ENCODE measurements at regions not wholly inside any gene's neighbourhood (a gene's known extent, or its start where the extent isn't known, plus 50 kb on each side); places are given as distances from the start of the nearest gene placed in this dataset.
"Not testable (repeated sequence)": the region's sequence is repeated elsewhere in the genome, so short reads cannot be mapped to it uniquely, and the experiment has no call there.

DNA sequence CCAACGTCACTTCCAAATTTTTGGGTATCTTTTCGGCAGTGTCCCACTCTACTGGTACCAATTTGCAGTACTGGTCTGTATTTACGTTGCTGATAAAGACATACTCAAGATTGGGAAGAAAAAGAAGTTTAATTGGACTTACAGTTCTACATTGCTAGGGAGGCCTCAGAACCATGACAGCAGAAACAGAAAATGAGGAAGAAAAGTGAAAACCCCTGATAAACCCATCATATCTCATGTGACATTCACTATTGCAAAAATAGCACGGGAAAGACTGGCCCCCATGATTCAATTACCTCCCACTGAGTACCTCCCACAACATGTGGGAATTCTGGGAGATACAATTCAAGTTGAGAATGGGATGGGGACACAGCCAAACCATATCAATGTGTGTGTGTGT is 364.0 kb upstream of the KCND2 start:
- no peak for DNase-seq

DNA sequence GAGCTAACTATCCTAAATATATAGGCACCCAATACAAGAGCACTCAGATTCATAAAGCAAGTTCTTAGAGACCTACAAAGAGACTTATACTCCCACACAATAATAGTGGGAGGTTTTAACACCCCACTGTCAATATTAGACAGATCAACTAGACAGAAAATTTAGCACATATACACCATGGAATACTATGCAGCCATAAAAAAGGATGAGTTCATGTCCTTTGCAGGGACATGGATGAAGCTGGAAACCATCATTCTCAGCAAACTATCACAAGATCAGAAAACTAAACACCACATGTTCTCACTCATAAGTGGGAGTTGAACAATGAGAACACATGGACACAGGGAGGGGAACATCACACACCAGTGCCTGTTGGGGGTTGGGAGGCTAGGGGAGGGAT is 358.9 kb upstream of the KCND2 start:
- not testable (repeated sequence) for DNase-seq

DNA sequence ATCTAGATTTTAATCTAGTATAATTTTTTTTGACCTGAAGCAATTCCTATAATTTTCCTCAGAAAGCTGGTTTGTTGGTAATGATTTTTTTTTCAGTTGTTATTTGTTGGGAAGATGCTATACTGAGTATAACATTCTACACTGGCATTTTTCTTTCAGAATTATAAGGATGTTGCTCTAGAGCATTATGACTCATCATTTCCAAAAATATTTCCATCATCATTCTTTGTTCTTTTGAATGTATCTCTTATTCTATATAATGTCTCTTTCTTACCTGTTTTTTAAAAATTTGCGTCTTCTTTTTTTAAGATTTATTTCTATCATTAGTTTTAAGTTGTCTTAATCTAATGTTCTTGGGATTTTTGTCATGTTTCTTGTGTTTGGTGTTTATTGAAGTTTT is 356.5 kb upstream of the KCND2 start:
- no peak for DNase-seq

DNA sequence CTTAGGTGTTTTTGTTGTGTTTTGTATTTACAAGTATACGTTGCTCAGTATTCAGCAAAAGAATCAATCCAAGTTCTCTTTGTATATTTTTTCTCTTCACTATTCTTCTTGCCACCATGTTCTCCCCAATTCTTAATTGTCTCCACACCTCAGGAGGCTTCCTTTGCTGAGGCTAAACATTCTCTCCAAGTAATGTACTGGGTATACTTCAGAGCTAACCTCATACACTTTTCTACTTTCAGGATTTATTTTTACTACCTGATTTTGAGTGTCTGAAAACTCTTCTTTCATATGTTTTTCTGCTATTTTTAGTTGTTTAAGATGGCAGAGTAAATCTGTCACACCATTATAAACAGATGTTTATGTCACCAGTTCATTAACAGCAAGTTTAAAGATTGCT is 354.8 kb upstream of the KCND2 start:
- no peak for DNase-seq

DNA sequence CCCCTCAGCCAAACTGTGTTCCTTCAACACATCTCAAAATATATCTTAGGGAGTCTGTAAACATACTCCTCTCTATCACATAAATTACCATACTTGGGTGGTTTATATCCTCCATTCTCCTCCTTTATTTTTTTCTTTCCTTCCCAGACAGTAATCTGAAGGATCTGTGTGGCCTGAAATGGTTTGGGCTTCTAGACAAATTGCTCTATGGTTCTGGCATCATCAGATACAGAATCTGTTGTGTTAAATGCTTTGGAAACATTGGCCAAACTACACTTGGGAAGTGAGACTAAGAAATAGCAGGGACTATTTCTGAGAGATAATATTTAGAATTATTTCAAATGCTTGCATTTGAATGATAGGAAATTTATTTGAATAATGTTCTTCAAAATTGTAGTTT is 353.0 kb upstream of the KCND2 start:
- no peak for DNase-seq

DNA sequence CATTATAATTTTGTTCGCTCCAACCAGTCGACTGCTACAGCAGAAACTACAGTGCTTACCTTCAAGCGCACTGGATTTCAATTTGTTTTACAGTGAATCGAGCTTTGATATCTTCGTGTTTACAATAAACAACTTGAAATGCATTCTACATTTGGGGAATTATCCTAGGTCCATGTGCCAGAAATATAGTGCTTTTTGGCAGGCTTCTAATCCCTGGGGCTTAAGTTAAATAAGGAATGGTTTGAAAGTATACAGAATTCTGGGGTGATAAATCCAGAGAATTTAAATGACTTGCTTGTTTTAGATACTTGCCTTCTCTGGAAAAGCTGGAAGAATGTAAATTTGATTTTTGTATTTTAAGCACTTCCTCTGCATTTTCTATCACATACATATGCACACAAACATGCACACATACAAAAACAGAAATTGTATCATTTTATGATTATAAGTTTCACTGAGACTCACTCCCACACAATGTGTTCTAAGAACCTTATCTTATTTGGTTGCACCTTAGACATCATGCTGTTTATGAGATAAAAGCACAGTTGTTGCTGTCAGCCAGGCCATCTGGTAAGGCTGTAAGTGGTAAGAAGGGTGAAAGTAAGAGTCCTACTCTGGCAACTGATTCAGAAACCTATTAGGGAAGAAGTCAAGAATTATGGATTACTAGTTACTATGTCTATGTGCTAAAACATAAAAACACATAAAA is 347.2 kb upstream of the KCND2 start:
- DNase-seq, result peak; percentile 33

DNA sequence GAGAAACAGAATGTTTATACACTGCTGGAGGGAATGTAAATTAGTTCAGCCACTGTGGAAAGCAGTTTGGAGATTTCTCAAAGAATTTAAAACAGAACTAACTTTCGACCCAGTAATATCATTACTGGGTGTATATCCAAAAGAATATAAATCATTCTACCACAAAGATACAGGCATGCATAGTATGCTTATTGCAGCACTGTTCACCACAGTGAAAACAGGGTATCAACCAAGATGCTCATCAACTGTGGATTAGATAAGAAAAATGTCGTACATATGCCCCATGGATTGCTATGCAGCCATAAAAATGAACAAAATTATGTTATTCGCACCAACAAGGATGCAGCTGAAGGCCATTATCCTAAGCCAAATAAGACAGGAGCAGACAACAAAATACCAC is 343.1 kb upstream of the KCND2 start:
- DNase-seq, result no peak

DNA sequence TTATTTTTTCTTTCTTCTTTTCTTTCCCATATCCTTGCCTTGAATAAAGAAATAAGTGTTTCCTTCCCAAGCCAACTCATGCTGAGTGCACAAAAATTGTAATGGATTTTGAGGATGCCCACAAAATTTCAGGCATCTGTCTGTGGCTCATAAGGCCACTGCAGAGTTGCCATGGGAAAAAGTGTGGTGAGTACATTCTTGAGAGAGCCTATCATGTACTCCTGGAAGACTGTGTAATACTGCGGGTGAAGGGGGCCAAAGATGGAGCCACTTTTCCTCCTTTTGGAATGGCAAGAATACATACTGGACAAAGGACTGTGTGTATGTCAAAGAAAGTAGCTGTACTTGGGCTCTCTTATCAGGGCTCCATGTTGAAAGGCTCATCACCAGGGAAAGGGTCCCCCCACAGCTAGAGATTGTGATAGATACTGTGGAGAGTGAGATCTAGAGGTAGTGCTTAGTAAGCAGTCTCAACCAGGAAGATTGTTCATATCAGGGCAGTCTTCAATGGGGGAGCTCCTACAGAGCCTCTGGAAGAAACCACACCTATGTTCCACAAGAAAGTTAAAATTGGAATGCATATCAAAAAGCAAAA is 341.6 kb upstream of the KCND2 start:
- no peak for DNase-seq

DNA sequence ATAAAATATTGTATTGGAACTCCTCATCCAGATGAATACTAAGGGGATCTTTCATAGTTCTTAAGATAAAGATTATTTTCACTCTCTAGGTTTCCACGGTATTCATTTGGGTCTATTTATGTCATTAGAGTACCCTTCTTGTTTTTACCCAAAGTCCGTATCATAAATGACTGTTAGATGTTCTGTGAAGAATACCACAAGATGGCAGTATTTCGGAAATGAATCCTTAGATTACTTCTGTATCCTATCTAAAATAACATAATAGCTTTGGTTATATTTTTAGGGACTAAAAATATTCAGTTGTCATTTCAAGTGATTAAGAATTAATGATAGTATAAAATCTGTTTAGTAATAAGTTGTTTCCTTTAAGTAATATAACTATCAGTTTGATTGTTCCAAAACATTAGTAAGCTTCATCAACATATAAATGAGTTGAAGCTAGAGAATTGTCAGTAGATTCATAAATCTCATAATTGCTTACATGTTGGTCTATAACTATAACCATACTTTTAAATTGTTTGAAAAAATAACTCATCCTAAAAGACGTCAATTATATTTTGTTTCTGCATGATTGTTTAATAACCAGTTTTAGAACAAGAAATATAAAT is 337.5 kb upstream of the KCND2 start:
- DNase-seq, result peak; percentile 72

DNA sequence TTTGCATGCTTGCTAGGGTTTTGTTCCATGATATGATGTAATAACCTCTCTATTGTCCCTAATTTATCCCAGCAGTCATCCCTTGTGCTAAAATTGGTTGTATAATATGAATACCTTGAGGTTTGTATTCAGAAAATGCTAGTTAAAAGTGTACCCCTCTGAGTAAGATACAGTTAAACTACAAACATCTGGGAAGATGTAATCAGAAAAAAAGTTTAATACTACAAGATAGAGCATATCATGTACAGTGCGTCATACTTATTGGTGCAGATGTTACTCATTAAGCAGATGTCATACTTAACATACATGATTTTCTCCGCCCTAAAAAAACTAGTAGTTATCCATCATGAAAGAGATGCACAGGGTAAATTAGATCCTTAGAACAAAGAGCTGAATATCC is 336.1 kb upstream of the KCND2 start:
- DNase-seq, result peak; percentile 12

DNA sequence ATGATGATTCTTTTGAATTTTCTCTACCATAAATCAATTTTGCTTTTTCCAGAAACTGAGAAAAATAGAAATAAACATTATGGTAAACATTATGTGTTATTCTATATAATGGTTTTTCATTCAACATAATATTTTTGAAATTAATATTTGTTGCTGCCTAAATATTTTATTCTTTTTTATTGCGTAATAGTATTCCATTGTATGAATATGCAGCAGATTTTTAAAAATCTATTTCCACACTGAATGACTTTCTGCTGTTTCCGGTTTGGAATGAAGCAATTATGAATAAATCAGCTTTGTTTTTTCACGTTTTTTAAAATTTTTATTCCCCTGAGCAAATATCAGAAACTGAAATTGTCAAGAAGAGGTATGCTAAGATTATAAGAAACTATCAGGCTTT is 335.2 kb upstream of the KCND2 start:
- DNase-seq, result no peak

DNA sequence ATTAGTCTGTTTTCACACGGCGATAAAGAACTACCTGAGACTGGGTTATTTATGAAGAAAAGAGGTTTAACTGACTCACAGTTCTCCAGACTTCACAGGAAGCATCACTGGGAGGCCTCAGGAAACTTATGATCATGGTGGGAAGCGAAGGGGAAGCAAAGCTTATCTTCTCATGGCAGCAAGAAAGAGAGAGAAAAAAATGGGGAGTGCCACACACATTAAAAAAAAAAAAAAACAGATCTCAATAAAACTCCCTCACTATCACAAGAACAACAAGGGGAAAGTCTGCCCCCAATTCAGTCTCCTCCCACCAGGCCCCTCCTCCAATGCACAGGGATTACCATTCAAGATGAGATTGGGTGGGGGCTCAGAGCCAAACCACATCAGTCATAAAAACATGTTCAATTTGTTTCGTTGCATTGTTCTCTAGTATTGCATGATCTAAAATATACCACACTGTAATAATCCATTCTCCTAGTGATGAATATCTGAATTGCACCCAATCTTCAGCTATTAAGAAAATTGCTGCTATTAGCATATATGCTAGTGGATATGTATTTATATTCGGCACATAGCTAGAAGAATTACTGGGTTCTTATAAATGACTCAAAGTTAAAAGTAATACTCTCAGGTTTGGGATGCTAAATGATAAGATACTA is 328.9 kb upstream of the KCND2 start:
- DNase-seq, result no peak

DNA sequence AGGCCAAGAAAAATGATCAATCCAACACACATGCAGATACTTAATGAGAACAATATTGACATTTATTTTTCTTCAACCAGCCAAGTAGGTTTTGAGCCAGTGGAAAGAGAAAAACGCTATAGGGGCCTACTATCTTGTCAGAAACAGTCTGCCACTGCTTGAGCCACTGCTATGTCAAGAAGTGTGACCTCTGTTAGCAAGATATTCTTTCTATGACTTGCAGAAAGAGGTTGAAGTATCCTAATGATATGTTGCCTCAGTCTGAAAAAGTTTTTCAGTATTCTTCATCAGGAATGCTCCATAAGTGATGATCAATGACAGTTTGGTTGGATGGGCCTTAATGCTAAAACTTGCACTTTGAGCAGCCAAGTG is 328.4 kb upstream of the KCND2 start:
- no peak for DNase-seq

DNA sequence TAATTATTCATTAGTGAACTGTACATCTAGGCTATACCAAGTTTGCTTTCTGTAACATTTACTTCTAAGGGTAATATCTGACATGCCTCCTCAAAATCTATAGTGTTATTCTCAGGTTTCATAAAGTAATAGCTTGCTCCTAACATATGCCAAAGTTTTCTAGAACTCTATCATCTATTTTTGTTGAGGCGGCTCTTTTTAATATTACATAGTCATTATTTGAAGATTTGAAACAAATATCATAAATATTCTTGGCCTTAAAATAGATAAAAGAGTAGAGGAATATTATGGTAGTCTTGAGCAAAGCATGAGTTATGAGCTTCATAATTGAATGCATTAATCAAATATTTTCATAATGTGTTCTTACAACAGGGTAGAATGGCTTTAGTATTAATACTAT is 327.2 kb upstream of the KCND2 start:
- DNase-seq, result no peak

DNA sequence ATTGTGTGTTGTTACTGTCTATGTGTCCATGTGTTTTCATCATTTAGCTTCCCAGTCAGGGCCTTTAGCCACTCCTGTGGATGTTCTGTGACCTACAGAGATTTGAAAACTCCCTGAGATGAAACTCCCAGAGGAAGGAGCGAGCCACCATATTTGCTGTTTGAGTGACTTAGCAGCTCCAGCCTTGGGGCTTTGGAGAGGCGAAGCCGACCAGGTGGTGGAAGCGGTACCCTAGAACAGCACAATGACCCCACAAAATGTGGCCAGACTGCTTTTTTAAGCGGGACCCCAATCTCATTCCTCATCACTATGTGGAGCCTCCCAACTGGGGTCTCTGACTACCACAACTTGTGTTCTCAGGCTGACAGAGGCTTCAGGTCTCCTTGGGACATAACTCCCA is 323.9 kb upstream of the KCND2 start:
- no peak for DNase-seq

DNA sequence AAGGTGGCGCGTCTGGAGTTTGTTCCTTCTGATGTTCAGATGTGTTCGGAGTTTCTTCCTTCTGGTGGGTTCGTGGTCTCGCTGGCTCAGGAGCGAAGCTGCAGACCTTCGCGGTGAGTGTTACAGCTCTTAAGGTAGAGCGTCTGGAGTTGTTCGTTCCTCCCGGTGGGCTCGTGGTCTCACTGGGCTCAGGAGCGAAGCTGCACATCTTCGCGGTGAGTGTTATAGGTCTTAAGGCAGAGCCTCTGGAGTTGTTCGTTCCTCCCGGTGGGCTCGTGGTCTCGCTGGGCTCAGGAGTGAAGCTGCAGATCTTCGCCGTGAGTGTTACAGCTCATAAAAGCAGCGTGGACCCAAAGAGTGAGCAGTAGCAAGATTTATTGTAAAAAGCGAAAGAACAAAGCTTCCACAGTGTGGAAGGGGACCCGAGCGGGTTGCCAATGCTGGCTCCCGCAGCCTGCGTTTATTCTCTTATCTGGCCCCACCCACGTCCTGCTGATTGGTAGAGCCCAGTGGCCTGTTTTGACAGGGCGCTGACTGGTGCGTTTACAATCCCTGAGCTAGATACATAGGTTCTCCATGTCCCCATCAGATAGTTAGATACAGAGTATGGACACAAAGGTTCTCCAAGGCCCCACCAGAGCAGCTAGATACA is 322.5 kb upstream of the KCND2 start:
- not testable (repeated sequence) for DNase-seq

DNA sequence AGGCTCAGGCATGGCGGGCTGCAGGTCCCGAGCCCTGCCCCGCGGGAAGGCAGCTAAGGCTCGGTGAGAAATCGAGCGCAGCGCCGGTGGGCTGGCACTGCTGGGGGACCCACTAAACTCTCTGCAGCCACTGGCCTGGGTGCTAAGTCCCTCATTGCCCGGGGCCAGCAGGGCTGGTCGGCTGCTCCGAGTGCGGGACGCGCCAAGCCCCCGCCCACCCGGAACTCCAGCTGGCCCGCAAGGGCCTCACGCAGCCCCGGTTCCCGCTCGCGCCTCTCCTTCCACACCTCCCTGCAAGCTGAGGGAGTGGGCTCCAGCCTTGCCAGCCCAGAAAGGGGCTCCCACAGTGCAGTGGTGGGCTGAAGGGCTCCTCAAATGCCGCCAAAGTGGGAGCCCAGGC is 321.4 kb upstream of the KCND2 start:
- DNase-seq, result not testable (repeated sequence)

DNA sequence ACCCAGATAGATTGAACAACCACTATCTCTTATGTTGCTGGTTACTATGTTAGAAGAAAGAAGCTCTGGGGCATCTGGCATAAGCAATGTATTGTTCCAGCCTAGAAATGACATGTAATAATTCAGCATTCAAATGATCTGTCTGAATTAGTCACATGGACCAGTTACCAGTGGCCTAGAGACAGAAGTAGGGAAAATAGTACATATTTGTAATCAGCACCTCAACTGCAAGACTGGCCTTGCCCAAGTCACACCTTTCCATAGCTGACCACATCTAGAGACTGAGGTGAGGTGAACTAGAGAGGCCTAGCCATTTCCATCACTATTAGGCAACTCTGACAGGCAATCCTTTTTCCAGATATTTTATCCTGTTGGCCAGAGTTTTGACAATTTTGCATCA is 315.6 kb upstream of the KCND2 start:
- DNase-seq, result no peak

DNA sequence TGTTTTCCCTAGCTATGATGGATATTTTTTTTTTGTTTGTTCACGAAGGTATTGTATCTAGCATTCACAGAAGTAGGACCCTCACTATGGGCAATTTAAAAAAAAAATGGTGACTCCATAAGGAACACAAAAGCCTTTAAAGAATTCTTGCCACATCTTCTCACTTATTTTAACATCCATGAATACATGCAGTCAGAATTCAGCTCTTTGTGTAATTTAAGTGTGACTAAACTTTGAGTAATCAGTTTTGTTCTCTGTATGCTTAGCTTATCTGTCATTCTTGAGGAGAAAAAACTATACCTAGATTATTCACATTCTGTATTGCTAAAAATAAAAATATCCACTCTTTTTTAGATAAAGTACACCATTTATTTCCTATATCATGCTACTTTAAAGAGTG is 313.2 kb upstream of the KCND2 start:
- no peak for DNase-seq

DNA sequence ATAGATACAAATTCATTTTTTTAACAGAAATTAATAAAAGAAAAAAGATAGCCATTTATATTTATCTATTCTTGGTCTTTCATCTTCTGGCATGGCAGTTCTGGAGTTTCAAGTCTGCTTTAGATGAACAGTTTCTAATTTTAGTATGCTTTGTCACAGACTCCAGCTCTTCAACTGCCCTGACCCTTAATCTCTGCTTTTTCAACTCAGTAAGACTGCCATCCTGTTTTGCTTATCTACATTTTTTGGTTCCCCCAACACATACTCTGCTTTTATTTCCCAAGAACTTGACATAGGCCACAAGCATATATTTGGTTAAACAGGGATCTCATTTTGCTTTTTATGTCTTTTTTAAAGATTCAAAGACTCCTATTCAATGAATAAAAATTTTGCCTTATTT is 309.3 kb upstream of the KCND2 start:
- DNase-seq, result no peak

DNA sequence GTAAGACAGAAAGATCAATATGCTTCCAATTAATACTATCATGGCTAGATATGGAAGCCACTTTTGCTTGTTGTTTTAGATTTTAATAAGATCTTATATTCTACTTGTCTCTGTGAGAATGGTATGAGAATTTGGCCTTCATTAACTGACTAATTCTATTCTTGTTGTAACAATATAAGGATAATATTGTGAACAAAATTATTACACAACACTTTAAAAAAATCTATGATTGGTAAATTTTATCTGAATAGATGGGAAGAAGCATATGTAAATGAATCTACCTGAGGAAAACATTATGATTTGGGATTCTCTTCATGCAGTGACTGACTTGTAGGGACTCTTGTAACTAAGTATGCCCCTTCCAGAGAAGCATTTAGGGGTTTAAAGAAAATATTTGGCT is 308.9 kb upstream of the KCND2 start:
- DNase-seq, result no peak

DNA sequence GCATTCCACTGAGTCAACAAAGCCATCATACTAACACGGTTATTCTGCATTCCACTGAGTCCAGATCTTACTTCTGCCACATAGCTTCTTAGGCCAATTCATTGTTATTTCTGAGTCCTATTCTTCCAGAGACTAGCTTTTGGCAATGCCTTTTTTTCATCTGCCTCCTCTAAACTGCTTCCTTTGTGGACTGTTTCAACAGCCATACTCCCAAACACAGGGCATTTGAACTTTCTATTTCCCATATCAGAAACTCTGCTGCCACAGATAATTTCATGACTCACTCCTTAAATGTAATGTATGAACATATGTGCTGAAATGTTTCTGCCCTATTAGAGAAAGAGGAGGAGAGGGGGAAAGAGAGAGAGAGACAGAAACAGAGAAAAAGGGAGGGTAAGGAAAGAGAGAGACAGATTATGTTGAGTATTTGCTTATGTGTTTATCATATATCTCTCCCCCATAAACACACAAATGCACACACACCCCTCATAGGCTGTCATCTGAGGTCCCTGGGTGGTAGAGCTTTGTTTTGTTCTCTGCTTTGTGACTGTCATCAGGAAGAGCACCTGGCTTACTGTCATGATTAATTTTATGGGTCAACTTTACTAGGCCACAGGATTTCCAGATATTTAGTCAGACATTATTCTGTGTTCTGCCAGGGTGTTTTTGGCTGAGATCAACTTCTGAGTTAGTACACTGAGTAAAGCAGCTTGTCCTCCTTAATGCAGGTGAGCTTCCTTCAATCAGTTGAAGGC is 308.0 kb upstream of the KCND2 start:
- no peak for DNase-seq

DNA sequence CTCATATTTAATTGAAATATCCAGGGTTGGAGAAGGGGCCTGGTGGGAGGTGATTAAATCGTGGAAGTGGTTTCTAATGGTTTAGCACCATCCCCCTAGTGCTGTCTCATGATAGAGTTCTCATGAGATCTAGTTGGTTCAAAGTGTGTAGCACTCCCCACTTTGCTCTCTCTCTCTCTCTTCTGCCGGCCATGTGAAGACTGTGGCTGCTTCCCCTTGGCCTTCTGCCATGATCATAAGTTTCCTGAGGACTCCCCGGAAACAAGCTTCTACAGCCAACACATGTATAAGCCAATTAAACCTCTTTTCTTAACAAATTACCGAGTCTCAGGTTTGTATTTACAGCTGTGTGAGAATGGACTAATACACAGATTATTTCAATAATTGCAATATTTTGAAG is 305.8 kb upstream of the KCND2 start:
- no peak for DNase-seq
